Activated CD8-positive, alpha-beta memory T cell treated with anti-CD3 and anti-CD28 coated beads, Interleukin-2, amount 10 ng/mL, durations not matched to agents 7 days and 5 days (primary cell): ENCODE measurements at regions not wholly inside any gene's neighbourhood (a gene's known extent, or its start where the extent isn't known, plus 50 kb on each side); places are given as distances from the start of the nearest gene placed in this dataset.

Source experiments
- ATAC-seq: fragments of 150-1000 bp; cut with Tn5 transposase; one replicate; pipeline ENCODE4 v1.10.0; 2021; ENCODE audit warnings: moderate library complexity
- CTCF ChIA-PET: fragments of 350-600 bp; sonication (Branson Sonifier 250); formaldehyde crosslinking; loops from one replicate; lab custom pipeline; 2021; ENCODE audit warnings: antibody characterized with exemption; lab: Charles Lee
- DNase-seq: peaks from one replicate; pipeline ENCODE4 v3.0.0-alpha.2; 2020
- H3K27ac Mint-ChIP-seq: one replicate; pipeline ENCODE4 v1.8.0; 2021; ENCODE audit warnings: mild to moderate bottlenecking, mixed read lengths
- H3K27me3 Mint-ChIP-seq: one replicate; pipeline ENCODE4 v1.8.0; 2021; ENCODE audit warnings: mixed read lengths
- H3K36me3 Mint-ChIP-seq: one replicate; pipeline ENCODE4 v1.8.0; 2021; ENCODE audit warnings: mild to moderate bottlenecking, mixed read lengths
- H3K4me1 Mint-ChIP-seq: one replicate; pipeline ENCODE4 v1.8.0; 2021; ENCODE audit warnings: mixed read lengths
- H3K4me3 Mint-ChIP-seq: one replicate; pipeline ENCODE4 v1.8.0; 2021; ENCODE audit warnings: mild to moderate bottlenecking, moderate library complexity, mixed read lengths
- H3K9me3 Mint-ChIP-seq: one replicate; pipeline ENCODE4 v1.8.0; 2022; ENCODE audit warnings: low read depth, mixed read lengths

GRCh38 chr16:6068063-6068462 lies 970.5 kb upstream of the EEF2KMT start:
- ATAC-seq = no peak
- Mint-ChIP-seq H3K4me3 (no peak overlapping the region), H3K27me3 (no peaks in the 10 kb centered on the region), H3K27ac (no peak overlapping the region), H3K36me3 (no peaks in the 10 kb centered on the region), H3K4me1 (no peaks in the 10 kb centered on the region), H3K9me3 (peaks cover 1% of the 10 kb centered on the region)
- CTCF ChIA-PET = no interaction called here
- no peak for DNase-seq

GRCh38 chr16:6066652-6067051 lies 969.1 kb upstream of the EEF2KMT start:
- no peak for ATAC-seq
- CTCF ChIA-PET = no interaction called here
- H3K27me3 Mint-ChIP-seq = no peaks in the 10 kb centered on the region

DNA sequence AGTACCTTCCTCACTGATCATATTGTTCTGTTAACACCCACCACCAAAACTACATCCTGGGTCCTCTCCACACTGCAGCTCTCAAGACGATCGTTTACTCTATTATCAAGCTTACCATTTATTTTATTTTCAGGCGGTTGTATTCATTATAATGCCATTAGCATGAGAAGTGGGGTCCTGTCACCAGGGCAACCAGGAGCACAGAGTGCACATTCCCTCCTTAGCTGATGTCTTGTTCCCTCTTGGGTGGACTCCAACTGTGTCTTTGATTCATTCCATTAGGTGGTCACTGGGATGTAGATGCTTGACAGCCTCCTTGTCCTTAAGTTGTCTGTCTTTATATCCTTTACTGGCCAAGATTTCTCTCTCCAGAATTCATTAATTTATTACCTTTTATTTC lies 965.9 kb upstream of the EEF2KMT start:
- H3K27ac Mint-ChIP-seq = no peak overlapping the region
- DNase-seq = no peak
- CTCF ChIA-PET = no interaction called here
- no peaks in the 10 kb centered on the region for H3K4me1 Mint-ChIP-seq
- H3K4me3 Mint-ChIP-seq = no peak overlapping the region
- no peaks in the 10 kb centered on the region for H3K36me3 Mint-ChIP-seq
- no peak for ATAC-seq
- H3K9me3 Mint-ChIP-seq = peaks cover 2% of the 10 kb centered on the region
- H3K27me3 Mint-ChIP-seq = no peaks in the 10 kb centered on the region

More at GRCh38 chr16:6066652-6067051, 969.1 kb upstream of the EEF2KMT start:
- no peak overlapping the region for H3K4me3 Mint-ChIP-seq
- H3K27ac Mint-ChIP-seq = no peak overlapping the region
- H3K36me3 Mint-ChIP-seq = no peaks in the 10 kb centered on the region
- H3K9me3 Mint-ChIP-seq = no peaks in the 10 kb centered on the region
- DNase-seq = no peak
- no peaks in the 10 kb centered on the region for H3K4me1 Mint-ChIP-seq

- Mint-ChIP-seq H3K36me3 (no peaks in the 10 kb centered on the region), H3K4me3 (no peak overlapping the region), H3K27ac (no peak overlapping the region), H3K4me1 (no peaks in the 10 kb centered on the region), H3K27me3 (no peaks in the 10 kb centered on the region), H3K9me3 (peaks cover 2% of the 10 kb centered on the region)
- CTCF ChIA-PET = no interaction called here
- DNase-seq (no peak), ATAC-seq (no peak)
These were observed 962.1 kb upstream of the EEF2KMT start for GRCh38 chr16:6059671-6060070.

GRCh38 chr16:6057821-6058220 lies 960.2 kb upstream of the EEF2KMT start:
- no peak for ATAC-seq
- no peak overlapping the region for H3K27ac Mint-ChIP-seq
- H3K4me3 Mint-ChIP-seq = no peak overlapping the region
- no peak for DNase-seq
- H3K27me3 Mint-ChIP-seq = no peaks in the 10 kb centered on the region
- no peaks in the 10 kb centered on the region for H3K36me3 Mint-ChIP-seq
- H3K9me3 Mint-ChIP-seq = peaks cover 5% of the 10 kb centered on the region
- H3K4me1 Mint-ChIP-seq = no peaks in the 10 kb centered on the region
- CTCF ChIA-PET = no interaction called here

DNA sequence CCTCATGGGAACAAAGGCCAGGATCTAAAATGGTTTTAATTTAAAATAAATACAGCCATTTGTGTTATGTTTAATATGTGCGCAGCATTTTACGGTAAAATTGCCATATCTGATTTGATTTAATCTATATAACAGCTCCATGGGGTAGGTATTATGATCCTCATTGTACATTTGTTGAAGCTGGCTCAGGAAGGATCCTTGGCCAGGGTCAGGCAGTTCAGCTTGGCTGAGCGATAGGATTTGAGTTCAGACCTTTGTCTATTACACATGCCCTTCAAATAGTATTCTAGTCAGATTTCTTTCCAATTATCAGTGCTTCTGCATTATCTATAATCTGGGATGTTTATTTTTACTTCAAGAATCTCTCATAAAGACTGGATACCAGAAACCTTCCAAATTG lies 950.4 kb upstream of the EEF2KMT start:
- Mint-ChIP-seq H3K9me3 (peaks cover 10% of the 10 kb centered on the region), H3K27me3 (no peaks in the 10 kb centered on the region), H3K4me3 (no peak overlapping the region), H3K27ac (no peak overlapping the region), H3K36me3 (no peaks in the 10 kb centered on the region), H3K4me1 (no peaks in the 10 kb centered on the region)
- no peak for ATAC-seq
- CTCF ChIA-PET = no interaction called here
- DNase-seq = no peak

- no peaks in the 10 kb centered on the region for H3K36me3 Mint-ChIP-seq
These were observed 949.7 kb upstream of the EEF2KMT start for GRCh38 chr16:6047325-6047724.

GRCh38 chr16:6038941-6039645 lies 941.5 kb upstream of the EEF2KMT start:
- CTCF ChIA-PET = no interaction called here
- DNase-seq = no peak
- Mint-ChIP-seq H3K27me3 (no peaks in the 10 kb centered on the region), H3K4me3 (no peak overlapping the region), H3K36me3 (no peaks in the 10 kb centered on the region), H3K9me3 (peaks cover 8% of the 10 kb centered on the region), H3K27ac (no peak overlapping the region), H3K4me1 (no peaks in the 10 kb centered on the region)
- no peak for ATAC-seq

More at GRCh38 chr16:6047325-6047724, 949.7 kb upstream of the EEF2KMT start:
- H3K9me3 Mint-ChIP-seq = peaks cover 13% of the 10 kb centered on the region
- DNase-seq (no peak), ATAC-seq (no peak)
- no peak overlapping the region for H3K27ac Mint-ChIP-seq
- no peaks in the 10 kb centered on the region for H3K4me1 Mint-ChIP-seq
- no peak overlapping the region for H3K4me3 Mint-ChIP-seq
- CTCF ChIA-PET = no interaction called here
- H3K27me3 Mint-ChIP-seq = no peaks in the 10 kb centered on the region

- ATAC-seq = no peak
- H3K4me3 Mint-ChIP-seq = no peak overlapping the region
- CTCF ChIA-PET = no interaction called here
- no peak for DNase-seq
- no peaks in the 10 kb centered on the region for H3K36me3 Mint-ChIP-seq
- H3K27ac Mint-ChIP-seq = no peak overlapping the region
- no peaks in the 10 kb centered on the region for H3K27me3 Mint-ChIP-seq
- no peaks in the 10 kb centered on the region for H3K4me1 Mint-ChIP-seq
- H3K9me3 Mint-ChIP-seq = peaks cover 7% of the 10 kb centered on the region
These were observed 937.6 kb upstream of the EEF2KMT start for GRCh38 chr16:6035161-6035560.

GRCh38 chr16:6034511-6034910 lies 936.9 kb upstream of the EEF2KMT start:
- no peaks in the 10 kb centered on the region for H3K27me3 Mint-ChIP-seq
- H3K4me1 Mint-ChIP-seq = no peaks in the 10 kb centered on the region
- H3K36me3 Mint-ChIP-seq = no peaks in the 10 kb centered on the region
- CTCF ChIA-PET = no interaction called here
- H3K27ac Mint-ChIP-seq = no peak overlapping the region
- peaks cover 5% of the 10 kb centered on the region for H3K9me3 Mint-ChIP-seq
- DNase-seq (no peak), ATAC-seq (no peak)
- no peak overlapping the region for H3K4me3 Mint-ChIP-seq

- Mint-ChIP-seq H3K27ac (no peak overlapping the region), H3K36me3 (no peaks in the 10 kb centered on the region), H3K4me3 (no peak overlapping the region), H3K27me3 (no peaks in the 10 kb centered on the region), H3K4me1 (no peaks in the 10 kb centered on the region), H3K9me3 (peaks cover 3% of the 10 kb centered on the region)
- DNase-seq (no peak), ATAC-seq (no peak)
- CTCF ChIA-PET = no interaction called here
These were observed 934.8 kb upstream of the EEF2KMT start for GRCh38 chr16:6032438-6032837.

DNA sequence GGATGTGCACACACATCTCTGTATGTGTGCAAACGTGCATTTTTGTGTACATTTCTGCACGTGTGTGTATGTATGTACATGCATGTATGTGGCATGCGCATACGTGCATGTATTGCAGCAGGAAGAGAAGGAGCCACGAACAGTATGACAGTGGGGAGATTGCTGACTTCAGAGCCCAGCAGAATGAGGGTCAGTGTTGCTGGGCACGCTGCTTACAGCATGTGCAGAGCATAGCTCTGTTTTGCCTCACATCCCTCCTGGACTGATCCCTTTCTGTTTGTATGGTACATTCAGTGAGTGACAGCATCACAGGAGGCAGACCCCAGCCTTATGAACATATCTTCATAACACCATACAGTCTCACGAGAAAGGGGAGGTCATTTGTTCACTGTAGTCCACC lies 934.0 kb upstream of the EEF2KMT start:
- H3K4me3 Mint-ChIP-seq = no peak overlapping the region
- DNase-seq = no peak
- no peaks in the 10 kb centered on the region for H3K36me3 Mint-ChIP-seq
- H3K9me3 Mint-ChIP-seq = peaks cover 5% of the 10 kb centered on the region
- no peaks in the 10 kb centered on the region for H3K27me3 Mint-ChIP-seq
- no peak overlapping the region for H3K27ac Mint-ChIP-seq
- ATAC-seq = no peak
- no peaks in the 10 kb centered on the region for H3K4me1 Mint-ChIP-seq
- CTCF ChIA-PET = no interaction called here

GRCh38 chr16:6031102-6031501 lies 933.5 kb upstream of the EEF2KMT start:
- CTCF ChIA-PET = no interaction called here

GRCh38 chr16:6027733-6028132 lies 930.1 kb upstream of the EEF2KMT start:
- H3K27me3 Mint-ChIP-seq = no peaks in the 10 kb centered on the region
- no peaks in the 10 kb centered on the region for H3K36me3 Mint-ChIP-seq
- no peak overlapping the region for H3K27ac Mint-ChIP-seq

More at GRCh38 chr16:6031102-6031501, 933.5 kb upstream of the EEF2KMT start:
- H3K27ac Mint-ChIP-seq = no peak overlapping the region
- ATAC-seq (no peak), DNase-seq (no peak)
- peaks cover 5% of the 10 kb centered on the region for H3K9me3 Mint-ChIP-seq
- no peaks in the 10 kb centered on the region for H3K4me1 Mint-ChIP-seq
- H3K27me3 Mint-ChIP-seq = no peaks in the 10 kb centered on the region
- H3K4me3 Mint-ChIP-seq = no peak overlapping the region
- H3K36me3 Mint-ChIP-seq = no peaks in the 10 kb centered on the region

More at GRCh38 chr16:6027733-6028132, 930.1 kb upstream of the EEF2KMT start:
- Mint-ChIP-seq H3K9me3 (peaks cover 3% of the 10 kb centered on the region), H3K4me1 (no peaks in the 10 kb centered on the region), H3K4me3 (no peak overlapping the region)
- ATAC-seq = no peak
- CTCF ChIA-PET = no interaction called here
- DNase-seq = no peak
